OCI-LY3 (cell line): ENCODE measurements at regions not wholly inside any gene's neighbourhood (a gene's known extent, or its start where the extent isn't known, plus 50 kb on each side); places are given as distances from the start of the nearest gene placed in this dataset.

Experiments
- EZH2phosphoT487 ChIP-seq: fragments of 200-600 bp; shearing (Covaris generic); IDR thresholded peaks from 2 replicates; pipeline ENCODE4 v1.6.1; 2018; ENCODE audit warnings: antibody characterized with exemption, mixed run types, low read depth
- TF ChIP-seq, protein P1 (sequence below): fragments of 200-600, 300-600 bp; sonication (generic); IDR thresholded peaks from 2 replicates; pipeline ENCODE4 v1.5.1; 2014; ENCODE audit warnings: antibody characterized with exemption, low read length, low read depth

DNA sequence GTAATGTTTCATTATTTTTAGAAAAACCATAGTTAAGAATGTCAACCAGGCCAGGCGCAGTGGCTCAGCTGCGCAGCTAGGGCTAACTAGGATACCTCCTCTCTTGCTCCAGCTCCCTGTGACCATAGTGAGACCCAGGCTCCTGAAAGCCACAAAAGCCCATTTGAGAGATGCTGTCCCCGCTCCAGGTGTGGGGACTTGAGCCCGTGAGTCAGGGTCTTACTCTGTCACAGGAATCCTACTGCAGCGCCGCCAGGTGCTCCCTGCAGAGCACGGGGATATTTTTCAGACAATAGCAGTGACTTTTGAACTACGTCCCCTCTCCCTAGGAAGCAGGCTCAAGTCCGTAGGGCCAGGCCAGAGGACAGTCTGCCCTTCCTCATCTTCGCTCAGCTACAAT is 75.6 kb upstream of the NRBF2 start:
- TF ChIP-seq, protein P1, sequence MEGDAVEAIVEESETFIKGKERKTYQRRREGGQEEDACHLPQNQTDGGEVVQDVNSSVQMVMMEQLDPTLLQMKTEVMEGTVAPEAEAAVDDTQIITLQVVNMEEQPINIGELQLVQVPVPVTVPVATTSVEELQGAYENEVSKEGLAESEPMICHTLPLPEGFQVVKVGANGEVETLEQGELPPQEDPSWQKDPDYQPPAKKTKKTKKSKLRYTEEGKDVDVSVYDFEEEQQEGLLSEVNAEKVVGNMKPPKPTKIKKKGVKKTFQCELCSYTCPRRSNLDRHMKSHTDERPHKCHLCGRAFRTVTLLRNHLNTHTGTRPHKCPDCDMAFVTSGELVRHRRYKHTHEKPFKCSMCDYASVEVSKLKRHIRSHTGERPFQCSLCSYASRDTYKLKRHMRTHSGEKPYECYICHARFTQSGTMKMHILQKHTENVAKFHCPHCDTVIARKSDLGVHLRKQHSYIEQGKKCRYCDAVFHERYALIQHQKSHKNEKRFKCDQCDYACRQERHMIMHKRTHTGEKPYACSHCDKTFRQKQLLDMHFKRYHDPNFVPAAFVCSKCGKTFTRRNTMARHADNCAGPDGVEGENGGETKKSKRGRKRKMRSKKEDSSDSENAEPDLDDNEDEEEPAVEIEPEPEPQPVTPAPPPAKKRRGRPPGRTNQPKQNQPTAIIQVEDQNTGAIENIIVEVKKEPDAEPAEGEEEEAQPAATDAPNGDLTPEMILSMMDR, result no peak
- no peak for TF ChIP-seq EZH2phosphoT487
